GM03348 (cell line): ENCODE measurements at regions not wholly inside any gene's neighbourhood (a gene's known extent, or its start where the extent isn't known, plus 50 kb on each side); places are given as distances from the start of the nearest gene placed in this dataset.
A peak's percentile ranks its signal among the peaks of the same experiment; 100 is the strongest.

Experiments used
- DNase-seq: peaks from one replicate; pipeline ENCODE4 v3.0.0; 2012; ENCODE audit warnings: low spot score

- no peak for DNase-seq
Measured at GRCh38 chr1:29821605-29822004, 585.3 kb downstream of the PTPRU start.

- DNase-seq = no peak
Measured at GRCh38 chr1:29820401-29820800, 584.1 kb downstream of the PTPRU start.

- peak; percentile 1 for DNase-seq
Measured at GRCh38 chr1:29812408-29813135, 576.2 kb downstream of the PTPRU start.

- no peak for DNase-seq
Measured at GRCh38 chr1:29811727-29812407, 575.5 kb downstream of the PTPRU start.

DNA sequence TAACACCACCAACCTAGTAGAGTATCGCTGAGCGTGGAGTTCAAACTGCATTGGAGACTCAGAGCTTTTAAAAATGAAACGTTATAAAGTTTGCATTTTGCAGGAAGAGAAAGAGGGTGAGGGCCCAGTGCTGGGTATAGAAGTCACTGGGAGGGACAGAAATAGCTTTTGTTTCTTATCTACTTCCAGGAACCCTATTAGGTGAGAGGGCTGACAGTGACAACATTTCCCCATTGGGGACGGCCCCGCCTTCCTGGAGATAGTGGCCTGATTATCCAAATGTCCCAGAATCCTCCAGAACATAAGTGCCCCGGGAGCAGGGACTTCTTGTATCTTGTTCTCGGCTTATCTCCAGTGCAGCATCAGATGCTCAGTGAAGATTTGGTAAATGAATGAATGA, 574.9 kb downstream of the PTPRU start:
- DNase-seq = no peak

GRCh38 chr1:29810121-29811120, 574.1 kb downstream of the PTPRU start:
- DNase-seq = no peak

DNA sequence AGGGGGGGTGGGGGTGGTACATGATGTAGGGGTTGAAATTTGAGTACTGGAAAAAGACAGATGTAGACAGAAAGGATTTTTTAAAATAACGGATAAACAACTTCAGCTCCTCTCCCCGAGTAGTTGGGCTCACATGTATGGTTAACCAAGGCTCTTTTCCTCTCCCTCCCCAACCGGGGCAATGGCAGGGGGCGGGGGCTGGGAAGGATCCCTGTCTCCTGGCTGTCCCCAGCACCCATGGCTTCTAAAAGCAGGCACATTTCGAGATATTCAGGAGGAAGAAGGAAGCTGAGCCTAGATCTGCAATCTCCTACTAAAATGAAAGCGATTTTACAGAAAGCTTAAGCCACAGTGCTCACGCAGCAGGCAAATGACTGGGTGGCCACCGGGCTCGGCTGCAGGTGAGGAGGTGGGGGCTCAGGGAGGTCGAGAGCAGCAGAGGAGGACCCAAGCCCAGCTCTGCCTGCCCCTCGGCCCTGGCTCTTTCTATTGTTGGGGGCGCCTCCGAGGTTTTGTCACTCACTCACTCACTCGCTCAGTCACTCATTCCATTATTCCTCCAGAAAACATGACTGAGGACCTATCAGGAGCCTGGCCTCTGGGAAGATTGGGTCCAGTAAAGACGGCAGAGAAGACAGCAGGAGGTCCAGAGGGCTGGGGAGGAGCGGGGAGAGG, 573.3 kb downstream of the PTPRU start:
- DNase-seq = no peak

DNA sequence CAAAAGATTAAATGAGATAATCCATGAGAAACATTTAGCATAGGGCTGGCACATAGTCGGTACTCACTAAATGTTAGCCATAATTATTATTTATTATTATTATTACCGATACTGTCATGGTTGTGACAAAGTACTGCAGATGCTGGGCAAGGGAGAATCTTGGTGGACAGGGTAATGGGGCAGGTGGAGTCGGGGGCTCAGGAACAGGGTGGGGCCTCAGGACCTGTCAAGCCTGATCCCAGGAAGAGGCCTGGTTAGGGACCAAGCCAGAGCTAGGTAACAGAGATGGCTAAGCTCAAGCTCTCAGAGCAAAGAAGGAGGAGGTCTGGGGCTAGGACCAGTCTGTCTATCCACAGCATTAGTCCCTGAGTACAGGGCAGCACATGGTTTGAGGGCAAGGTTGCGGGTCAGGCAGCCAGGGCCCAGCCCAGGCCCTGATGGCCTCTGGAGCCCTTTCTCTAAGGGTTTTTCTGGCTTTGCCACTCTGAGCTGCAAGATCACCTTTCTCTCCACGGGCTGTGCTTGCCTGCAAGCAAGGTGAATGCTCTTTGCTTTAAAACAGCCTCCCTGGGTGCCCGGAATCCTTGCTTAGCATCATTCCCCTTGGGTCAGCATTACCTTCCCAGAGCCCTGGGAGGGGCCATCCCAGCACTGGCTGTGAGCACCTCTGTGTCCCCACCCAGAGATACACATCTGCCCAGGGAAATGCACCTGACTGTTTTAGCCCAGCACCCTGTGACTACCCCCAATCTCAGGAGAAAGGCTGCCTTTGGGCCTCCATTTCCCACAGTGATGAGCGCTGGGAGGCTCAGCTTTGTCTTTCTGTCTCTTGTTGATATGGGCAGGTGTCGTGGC, 572.0 kb downstream of the PTPRU start:
- DNase-seq = no peak

DNA sequence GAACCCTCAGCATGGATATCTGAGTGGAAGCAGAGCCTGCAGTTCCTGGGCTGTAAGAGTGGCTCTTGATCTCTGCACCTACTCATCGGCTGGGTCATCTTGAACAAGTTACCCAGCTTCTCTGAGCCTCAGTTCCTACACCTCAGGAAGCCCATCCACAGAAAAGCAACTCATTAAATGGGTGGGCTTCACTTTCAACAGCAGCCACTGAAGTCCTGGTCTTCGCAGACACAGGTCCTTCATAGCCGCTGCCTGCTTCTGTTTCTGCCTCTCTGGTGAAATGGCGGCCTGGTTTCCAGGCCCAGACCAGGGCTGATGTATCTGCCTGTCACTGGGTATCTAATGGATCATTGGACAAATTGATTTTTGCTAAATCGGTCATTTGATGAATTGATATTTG, 571.4 kb downstream of the PTPRU start:
- DNase-seq = no peak

DNA sequence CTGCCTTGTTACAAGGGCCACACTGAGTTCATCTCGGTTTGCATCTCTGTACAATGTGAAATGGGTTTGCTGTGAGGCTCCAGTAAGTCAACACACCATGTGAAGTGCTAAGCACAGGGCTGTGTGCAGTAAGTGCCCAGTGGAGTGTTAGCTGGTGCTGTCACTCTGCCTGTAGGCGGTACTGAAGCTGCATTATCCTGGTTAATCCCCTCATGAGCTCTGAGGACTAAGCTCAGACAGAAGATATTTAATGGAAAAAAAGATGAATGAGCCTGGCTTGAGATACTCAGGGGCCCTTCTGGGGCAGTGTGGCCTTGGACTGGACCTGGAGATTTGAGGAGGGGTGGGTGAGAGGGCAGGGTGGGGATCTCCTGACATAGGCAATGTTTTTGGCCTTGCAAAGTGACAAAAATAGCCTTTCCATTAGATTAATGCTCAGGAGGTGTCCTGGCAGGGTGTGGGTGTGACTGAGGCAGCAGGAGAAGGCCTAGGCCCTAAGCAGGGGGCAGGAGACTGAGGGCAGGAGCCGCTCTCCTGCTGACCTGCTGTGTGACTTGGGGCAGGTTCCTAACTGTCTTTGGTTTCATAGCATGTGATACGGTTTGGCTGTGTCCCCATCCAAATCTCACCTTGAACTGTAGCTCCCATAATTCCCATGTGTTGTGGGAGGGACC, 570.5 kb downstream of the PTPRU start:
- no peak for DNase-seq

GRCh38 chr1:29805896-29806160, 569.5 kb downstream of the PTPRU start:
- DNase-seq = no peak

DNA sequence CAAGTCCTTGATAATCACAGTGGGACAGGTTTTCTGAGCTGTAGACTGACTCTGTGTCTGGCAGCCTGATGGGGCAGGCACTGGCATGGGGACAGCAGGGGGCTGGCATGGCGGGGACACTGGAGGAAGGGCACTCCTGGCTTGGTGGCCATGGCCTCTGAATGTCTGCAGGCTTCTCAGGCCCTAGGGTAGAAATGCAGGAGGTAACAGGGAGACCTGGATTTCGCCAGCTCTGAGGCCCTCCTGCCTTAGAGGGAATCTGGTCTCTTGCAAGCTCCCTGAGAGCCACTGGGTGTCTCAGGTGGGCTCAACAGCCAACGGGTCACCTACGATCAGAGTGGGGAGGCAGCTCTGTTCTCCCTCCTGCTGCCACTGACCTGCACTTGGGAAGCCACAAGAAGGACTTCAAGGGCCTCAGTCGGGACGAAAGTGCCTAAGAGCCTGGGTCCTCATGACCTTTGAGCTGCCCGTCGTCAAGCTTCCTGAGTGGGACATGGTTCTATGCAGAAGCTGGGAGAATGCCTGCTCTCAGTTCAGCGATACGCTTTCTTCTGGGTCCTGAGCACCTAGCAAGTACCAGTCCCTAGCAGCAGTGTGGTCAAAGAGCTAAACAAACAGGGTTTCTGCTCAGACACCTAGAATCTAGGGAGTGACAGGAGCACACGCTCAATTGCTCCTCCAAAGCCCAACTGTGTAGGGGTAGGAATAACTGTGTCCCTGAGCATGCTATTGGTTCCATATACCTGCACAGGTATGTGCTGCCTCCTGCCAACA, 569.0 kb downstream of the PTPRU start:
- no peak for DNase-seq

DNA sequence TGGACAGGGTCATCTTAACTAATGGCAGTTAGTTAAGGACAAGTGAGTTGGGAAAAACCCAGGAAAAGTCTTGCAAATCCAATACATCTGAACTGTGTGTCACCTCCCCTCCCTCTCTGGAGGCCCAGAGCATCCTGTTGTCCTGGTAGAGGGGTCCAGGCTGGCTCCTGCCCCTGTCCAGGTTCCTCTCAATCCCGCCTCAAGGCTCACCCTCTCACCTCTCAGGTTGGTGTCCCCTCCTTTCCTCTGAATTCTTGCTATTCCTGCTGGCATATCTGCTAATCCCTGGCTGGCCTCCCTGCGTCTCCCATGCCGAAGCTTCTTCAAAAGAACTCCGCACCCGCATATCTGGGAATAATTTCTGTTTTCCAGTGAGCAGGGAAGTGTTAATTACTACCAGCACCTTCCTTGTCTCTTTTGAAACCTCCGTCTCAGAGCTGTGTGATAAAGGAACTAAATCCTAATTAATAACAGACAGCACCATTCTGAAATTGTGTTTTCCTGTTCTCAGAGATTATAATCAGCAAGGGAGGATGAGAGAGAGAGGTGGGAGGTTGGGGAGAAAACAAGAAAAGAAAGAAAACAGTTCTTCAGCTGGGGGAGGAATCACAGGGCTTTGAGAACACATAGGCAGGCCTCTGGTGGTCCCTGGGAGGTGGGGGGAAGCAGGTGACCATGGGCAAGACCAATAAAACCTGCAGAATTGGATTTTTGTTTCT, 568.0 kb downstream of the PTPRU start:
- no peak for DNase-seq

DNA sequence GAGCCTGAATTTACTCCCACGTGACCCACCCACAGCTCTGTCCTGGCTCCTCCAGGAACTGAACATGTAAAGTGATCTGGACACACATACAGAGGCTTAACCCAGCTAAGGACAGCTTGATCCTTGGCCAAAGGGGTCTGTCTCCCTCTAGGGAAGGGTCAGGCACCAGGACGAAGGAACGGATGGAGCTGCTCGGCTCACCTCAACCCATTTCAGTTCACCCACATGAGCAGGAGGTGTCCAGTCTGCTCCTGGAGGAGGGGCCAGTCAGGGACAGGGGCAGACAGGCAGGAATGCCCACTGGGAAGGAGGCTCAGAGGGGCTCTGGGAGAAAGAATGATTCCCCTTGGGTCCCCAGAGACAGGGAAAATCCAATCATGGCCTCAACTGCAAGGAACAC, 567.2 kb downstream of the PTPRU start:
- DNase-seq = no peak

DNA sequence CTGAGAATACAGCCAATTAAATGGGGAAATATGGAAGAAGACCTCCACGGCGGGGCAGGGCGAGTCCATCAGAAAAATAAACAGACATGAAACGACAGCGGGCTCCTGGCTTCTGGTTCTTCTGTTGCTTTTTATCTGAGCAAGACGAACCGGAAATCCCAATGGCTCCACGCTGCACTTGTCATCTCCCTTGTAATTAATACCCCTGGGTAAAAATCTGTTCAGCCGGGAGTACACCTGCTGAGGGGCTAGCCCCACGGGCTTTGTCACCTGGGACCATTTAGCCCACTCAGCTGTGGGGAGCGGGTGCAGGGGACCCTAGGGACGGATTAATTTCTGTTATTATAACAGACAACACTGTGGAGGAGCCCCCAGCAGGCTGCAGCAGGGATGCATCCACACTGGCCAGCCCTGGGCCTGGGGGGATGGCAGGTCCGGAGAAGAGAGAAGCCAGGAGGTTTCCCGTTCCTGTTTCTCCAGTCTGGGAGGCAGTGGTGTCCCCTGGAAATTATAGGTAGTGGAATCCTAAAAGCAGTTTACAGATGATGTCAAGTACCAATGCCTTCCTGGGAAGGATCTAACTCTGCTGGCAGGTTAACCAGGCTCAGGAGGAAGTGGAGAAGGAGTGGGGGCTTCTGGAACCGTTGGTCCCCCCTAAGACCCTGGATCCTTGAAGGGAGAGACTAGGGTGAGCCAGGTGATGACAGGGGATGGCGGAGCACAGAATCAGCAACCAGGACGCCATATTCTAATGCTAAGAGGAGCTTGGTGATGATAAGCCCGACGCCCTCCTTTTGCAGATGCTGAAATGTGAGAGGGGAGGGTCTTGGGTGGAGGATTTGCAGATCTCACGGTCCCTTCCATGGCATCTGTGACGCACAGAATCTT, 566.1 kb downstream of the PTPRU start:
- no peak for DNase-seq

DNA sequence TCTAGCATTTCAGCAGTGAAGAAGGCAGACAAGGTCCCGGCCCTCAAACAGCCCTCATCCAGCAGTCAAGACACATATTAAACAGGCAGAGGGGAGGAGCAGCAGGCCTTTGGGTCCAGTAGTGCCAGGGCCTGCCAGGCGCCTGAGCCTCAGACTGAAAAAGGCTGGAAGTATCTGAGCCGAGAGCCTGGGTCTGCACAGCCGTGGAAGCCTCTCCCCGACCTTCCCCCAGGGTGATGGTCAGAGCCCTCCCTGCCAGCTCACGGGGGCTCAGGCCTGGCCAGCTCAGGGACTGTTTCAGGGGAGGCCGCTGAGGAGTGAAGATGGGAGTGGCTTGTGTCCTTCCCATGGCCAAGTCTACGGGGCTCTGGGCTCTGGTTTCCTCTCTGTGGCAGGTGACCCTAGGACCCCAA, 565.2 kb downstream of the PTPRU start:
- no peak for DNase-seq

GRCh38 chr1:29801003-29801402, 564.7 kb downstream of the PTPRU start:
- DNase-seq = no peak

GRCh38 chr1:29800522-29800956, 564.2 kb downstream of the PTPRU start:
- DNase-seq = no peak
